GM12878 (cell line): ENCODE measurements at regions not wholly inside any gene's neighbourhood (a gene's known extent, or its start where the extent isn't known, plus 50 kb on each side); places are given as distances from the start of the nearest gene placed in this dataset.
"Not testable (repeated sequence)": the region's sequence is repeated elsewhere in the genome, so short reads cannot be mapped to it uniquely, and the experiment has no call there.

Experiments
- EZH2 ChIP-seq: IDR thresholded peaks from 2 replicates; pipeline ENCODE4 v1.6.1; 2012; ENCODE audit warnings: low read depth, mild to moderate bottlenecking, control low read depth, inconsistent platforms, low read length, borderline replicate concordance; ENCODE audit not compliant: control insufficient read depth
- MEF2A ChIP-seq: IDR thresholded peaks from 2 replicates; pipeline ENCODE4 v1.6.1; 2011; ENCODE audit warnings: low read depth, mild to moderate bottlenecking, low read length, moderate library complexity; ENCODE audit not compliant: insufficient read depth
- TF ChIP-seq, protein P1 (sequence below): IDR thresholded peaks from 2 replicates; pipeline ENCODE4 v1.6.1; 2011; ENCODE audit warnings: low read depth, mild to moderate bottlenecking, low read length, moderate library complexity, borderline replicate concordance; ENCODE audit errors: extremely low read depth
- TF ChIP-seq, protein P2 (sequence below): IDR thresholded peaks from 2 replicates; pipeline ENCODE4 v1.6.1; 2012; ENCODE audit warnings: low read depth, low read length, improper control_type of control experiment
- TF ChIP-seq, protein P3 (sequence below), 3 experiments: IDR thresholded peaks in 2 of 3; conservative IDR thresholded peaks in 1 of 3; 2 replicates each; pipeline ENCODE4 v1.5.1; 2011; ENCODE audit warnings: low read depth in 3 of 3, low read length in 3 of 3, mild to moderate bottlenecking in 3 of 3, control low read depth in 2 of 3, moderate library complexity in 2 of 3, inconsistent platforms in 1 of 3, mixed read lengths in 1 of 3; ENCODE audit not compliant: control insufficient read depth in 2 of 3, insufficient read depth in 1 of 3; ENCODE audit errors: extremely low read depth in 1 of 3

DNA sequence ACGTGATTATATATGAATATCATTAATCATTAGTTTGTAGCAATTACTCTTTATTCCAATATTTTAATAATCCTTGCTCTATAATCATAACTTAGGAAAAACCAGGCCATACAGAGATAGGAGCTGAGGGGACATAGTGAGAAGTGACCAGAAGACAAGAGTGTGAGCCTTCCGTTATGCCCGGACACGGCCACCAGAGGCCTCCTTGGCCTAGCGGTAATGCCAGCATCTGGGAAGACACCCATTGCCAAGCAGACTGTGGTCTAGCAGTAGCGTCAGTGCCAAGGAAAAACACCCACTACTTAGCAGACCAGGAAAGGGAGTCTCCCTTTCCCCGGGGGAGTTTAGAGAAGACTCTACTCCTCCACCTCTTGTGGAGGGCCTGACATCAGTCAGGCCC, 66.6 kb upstream of the MSH6 start:
- TF ChIP-seq, protein P1, sequence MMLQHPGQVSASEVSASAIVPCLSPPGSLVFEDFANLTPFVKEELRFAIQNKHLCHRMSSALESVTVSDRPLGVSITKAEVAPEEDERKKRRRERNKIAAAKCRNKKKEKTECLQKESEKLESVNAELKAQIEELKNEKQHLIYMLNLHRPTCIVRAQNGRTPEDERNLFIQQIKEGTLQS: not testable (repeated sequence)
- TF ChIP-seq, protein P2, sequence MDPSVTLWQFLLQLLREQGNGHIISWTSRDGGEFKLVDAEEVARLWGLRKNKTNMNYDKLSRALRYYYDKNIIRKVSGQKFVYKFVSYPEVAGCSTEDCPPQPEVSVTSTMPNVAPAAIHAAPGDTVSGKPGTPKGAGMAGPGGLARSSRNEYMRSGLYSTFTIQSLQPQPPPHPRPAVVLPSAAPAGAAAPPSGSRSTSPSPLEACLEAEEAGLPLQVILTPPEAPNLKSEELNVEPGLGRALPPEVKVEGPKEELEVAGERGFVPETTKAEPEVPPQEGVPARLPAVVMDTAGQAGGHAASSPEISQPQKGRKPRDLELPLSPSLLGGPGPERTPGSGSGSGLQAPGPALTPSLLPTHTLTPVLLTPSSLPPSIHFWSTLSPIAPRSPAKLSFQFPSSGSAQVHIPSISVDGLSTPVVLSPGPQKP: not testable (repeated sequence)
- TF ChIP-seq MEF2A, EZH2: not testable (repeated sequence)
- TF ChIP-seq, protein P3, sequence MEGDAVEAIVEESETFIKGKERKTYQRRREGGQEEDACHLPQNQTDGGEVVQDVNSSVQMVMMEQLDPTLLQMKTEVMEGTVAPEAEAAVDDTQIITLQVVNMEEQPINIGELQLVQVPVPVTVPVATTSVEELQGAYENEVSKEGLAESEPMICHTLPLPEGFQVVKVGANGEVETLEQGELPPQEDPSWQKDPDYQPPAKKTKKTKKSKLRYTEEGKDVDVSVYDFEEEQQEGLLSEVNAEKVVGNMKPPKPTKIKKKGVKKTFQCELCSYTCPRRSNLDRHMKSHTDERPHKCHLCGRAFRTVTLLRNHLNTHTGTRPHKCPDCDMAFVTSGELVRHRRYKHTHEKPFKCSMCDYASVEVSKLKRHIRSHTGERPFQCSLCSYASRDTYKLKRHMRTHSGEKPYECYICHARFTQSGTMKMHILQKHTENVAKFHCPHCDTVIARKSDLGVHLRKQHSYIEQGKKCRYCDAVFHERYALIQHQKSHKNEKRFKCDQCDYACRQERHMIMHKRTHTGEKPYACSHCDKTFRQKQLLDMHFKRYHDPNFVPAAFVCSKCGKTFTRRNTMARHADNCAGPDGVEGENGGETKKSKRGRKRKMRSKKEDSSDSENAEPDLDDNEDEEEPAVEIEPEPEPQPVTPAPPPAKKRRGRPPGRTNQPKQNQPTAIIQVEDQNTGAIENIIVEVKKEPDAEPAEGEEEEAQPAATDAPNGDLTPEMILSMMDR (IDR thresholded peaks at IDR 0.05 in 2 of 3, conservative IDR thresholded peaks at IDR 0.05 in 1 of 3; ENCODE audit: control insufficient read depth in 2 of 3, extremely low read depth in 1 of 3, insufficient read depth in 1 of 3, low read depth in 3 of 3, low read length in 3 of 3): 0 out of 6 replicates have a peak, but pooled peaks of 1 of the 3 experiments have one; percentile 2
